GM06990 (cell line): ENCODE measurements at regions not wholly inside any gene's neighbourhood (a gene's known extent, or its start where the extent isn't known, plus 50 kb on each side); places are given as distances from the start of the nearest gene placed in this dataset.

Source experiments
- DNase-seq: peaks from one replicate; pipeline ENCODE4 v3.0.0-alpha.2; 2011; ENCODE audit not compliant: insufficient read length; ENCODE audit errors: extremely low read depth
- H3K27me3 ChIP-seq: replicated peaks from 2 replicates; pipeline ENCODE4 v1.6.0; 2011; ENCODE audit warnings: low read length; ENCODE audit not compliant: control insufficient read depth, insufficient read depth
- H3K36me3 ChIP-seq: 2 replicates; pipeline ENCODE4 v1.5.1; 2011; ENCODE audit warnings: low read length; ENCODE audit not compliant: control insufficient read depth, insufficient read depth
- H3K4me3 ChIP-seq: replicated peaks from 2 replicates; pipeline ENCODE4 v1.5.1; 2011; ENCODE audit warnings: low read depth, mild to moderate bottlenecking, control low read depth, low read length
- CTCF ChIP-seq: IDR thresholded peaks from 2 replicates; pipeline ENCODE4 v1.5.1; 2011; ENCODE audit warnings: low read length, control low read depth, mild to moderate bottlenecking, inconsistent platforms; ENCODE audit not compliant: insufficient read depth, poor library complexity, severe bottlenecking

GRCh38 chr16:76835339-76835738 is 355.7 kb upstream of the MON1B start:
- no peaks in the 10 kb centered on the region for H3K36me3 ChIP-seq
- no peak overlapping the region for H3K4me3 ChIP-seq
- no peak for DNase-seq
- no peaks in the 10 kb centered on the region for H3K27me3 ChIP-seq
- TF ChIP-seq CTCF = no peak

GRCh38 chr16:76835779-76836300 is 355.1 kb upstream of the MON1B start:
- Histone ChIP-seq H3K27me3 (no peaks in the 10 kb centered on the region), H3K4me3 (no peak overlapping the region), H3K36me3 (no peaks in the 10 kb centered on the region)
- no peak for TF ChIP-seq CTCF
- no peak for DNase-seq

GRCh38 chr16:76837872-76838271 is 353.1 kb upstream of the MON1B start:
- no peaks in the 10 kb centered on the region for H3K36me3 ChIP-seq
- H3K27me3 ChIP-seq = no peaks in the 10 kb centered on the region
- H3K4me3 ChIP-seq = no peak overlapping the region
- no peak for DNase-seq
- no peak for TF ChIP-seq CTCF

GRCh38 chr16:76854234-76854633 is 336.8 kb upstream of the MON1B start:
- Histone ChIP-seq H3K27me3 (no peaks in the 10 kb centered on the region), H3K4me3 (no peak overlapping the region), H3K36me3 (no peaks in the 10 kb centered on the region)
- no peak for DNase-seq
- peak; percentile 20 for TF ChIP-seq CTCF

- DNase-seq = no peak
- H3K4me3 ChIP-seq = no peak overlapping the region
- H3K36me3 ChIP-seq = no peaks in the 10 kb centered on the region
- H3K27me3 ChIP-seq = no peaks in the 10 kb centered on the region
- TF ChIP-seq CTCF = no peak
Observed at GRCh38 chr16:76856112-76856511, 334.9 kb upstream of the MON1B start.

- H3K36me3 ChIP-seq = no peaks in the 10 kb centered on the region
- no peak for DNase-seq
- TF ChIP-seq CTCF = no peak
- no peaks in the 10 kb centered on the region for H3K27me3 ChIP-seq
- no peak overlapping the region for H3K4me3 ChIP-seq
Observed at GRCh38 chr16:76857402-76857801, 333.6 kb upstream of the MON1B start.
